AG09309 (cell line): ENCODE measurements at regions not wholly inside any gene's neighbourhood (a gene's known extent, or its start where the extent isn't known, plus 50 kb on each side); places are given as distances from the start of the nearest gene placed in this dataset.
A peak's percentile ranks its signal among the peaks of the same experiment; 100 is the strongest.

Experiments
- DNase-seq: peaks from one replicate; pipeline ENCODE4 v3.0.0-alpha.2; 2010; ENCODE audit warnings: low read depth
- H3K4me3 ChIP-seq: 2 replicates; pipeline ENCODE4 v1.5.1; 2011; ENCODE audit warnings: mild to moderate bottlenecking, low read depth, low read length, moderate library complexity; ENCODE audit not compliant: control insufficient read depth
- CTCF ChIP-seq: IDR thresholded peaks from 2 replicates; pipeline ENCODE4 v1.5.1; 2011; ENCODE audit warnings: mild to moderate bottlenecking, low read depth, low read length, inconsistent platforms; ENCODE audit not compliant: insufficient read depth, control insufficient read depth; ENCODE audit errors: missing control alignments

GRCh38 chr10:8128511-8128910 lies 74.0 kb downstream of the GATA3 start:
- TF ChIP-seq CTCF, result no peak
- no peak for DNase-seq
- no peak overlapping the region for H3K4me3 ChIP-seq

DNA sequence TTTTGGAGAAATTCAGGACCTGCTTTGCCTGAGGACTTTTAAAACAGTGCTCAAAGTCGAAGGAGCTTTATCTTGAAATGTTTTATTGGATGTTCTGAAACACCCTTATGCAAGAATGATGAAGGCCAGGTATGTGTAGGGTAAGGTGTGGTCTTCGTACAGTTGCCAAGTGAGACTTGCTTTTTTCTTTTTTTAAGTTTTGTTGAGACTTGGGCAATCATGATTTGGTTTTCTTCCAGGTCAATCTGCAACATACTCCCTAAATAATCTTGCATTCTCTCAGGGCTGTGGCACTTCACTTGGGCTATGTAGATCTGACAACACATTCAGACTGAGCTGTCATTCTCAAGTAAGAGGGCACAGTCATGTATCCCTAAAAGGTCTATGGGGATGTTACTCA lies 75.0 kb downstream of the GATA3 start:
- DNase-seq, result no peak
- no peak for TF ChIP-seq CTCF
- H3K4me3 ChIP-seq, result no peak overlapping the region

DNA sequence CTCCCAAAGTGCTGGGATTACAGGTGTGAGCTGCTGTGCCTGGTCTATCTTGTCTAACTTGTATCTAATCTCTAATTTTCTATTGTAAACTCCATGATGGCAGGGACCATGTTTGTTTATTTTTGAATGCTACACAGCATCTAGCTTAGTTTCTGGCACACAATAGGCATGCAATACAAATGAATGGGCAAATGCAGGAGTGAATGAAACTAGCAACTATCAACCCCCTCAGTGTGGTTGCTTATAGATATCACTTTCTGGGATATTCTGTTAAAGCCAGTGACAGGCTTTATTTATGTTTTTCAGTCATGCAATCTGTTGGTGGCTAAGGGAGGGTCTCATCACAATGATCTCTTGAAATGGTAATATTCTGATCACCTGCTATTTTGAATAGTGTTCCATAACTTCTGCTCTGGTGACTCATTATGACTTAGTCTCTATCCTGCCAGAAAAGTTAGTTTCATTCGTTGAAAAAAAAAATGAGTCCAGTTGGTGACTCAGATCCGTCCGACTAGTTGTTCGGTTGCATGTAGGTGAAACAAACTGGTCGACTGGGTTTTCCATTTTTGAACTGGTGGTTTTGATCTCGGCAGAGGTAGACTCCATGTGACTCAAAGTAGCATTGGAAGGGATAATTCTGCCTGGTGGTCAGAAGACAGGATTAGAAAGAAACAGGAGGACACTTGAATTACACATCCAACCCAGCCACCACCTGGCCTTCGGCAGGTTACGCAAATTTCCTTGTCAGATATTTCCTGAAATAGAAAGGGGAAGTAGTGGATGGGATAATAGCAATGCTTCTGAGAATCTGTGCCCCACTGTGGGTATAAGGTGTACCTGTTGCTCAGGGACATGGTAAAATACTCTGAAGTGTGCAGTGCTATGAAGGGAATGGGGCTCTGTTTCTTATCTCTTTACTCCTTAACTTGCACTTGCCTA lies 76.8 kb downstream of the GATA3 start:
- TF ChIP-seq CTCF, result no peak
- H3K4me3 ChIP-seq, result no peak overlapping the region
- DNase-seq, result peak; percentile 13

GRCh38 chr10:8133146-8133545 lies 78.7 kb downstream of the GATA3 start:
- no peak for TF ChIP-seq CTCF
- H3K4me3 ChIP-seq, result no peak overlapping the region
- no peak for DNase-seq

- DNase-seq, result no peak
- TF ChIP-seq CTCF, result no peak
- H3K4me3 ChIP-seq, result no peak overlapping the region
These were observed 82.2 kb downstream of the GATA3 start for GRCh38 chr10:8136736-8137135.

DNA sequence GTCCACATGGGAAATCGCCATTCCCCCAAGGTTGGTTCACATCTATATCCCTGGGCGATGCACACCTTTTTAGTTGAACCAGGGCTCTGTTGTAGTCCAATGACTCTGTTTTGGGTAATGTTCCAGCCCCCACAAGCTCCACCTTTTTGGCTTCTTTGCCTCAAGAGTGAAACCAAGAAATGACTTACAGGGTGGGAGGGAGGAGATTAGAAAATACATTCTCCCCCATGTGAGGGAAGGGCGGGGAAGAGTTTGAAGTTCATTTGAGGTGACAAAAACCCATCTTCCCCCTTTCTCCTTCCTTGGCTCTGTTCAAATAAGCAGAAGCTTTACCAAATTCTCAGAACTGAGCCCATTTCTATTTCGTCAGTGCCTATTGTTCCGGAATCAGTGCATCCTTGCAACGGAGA lies 82.8 kb downstream of the GATA3 start:
- TF ChIP-seq CTCF, result no peak
- no peak overlapping the region for H3K4me3 ChIP-seq
- no peak for DNase-seq
